ENCODE measurements at regions not wholly inside any gene's neighbourhood (a gene's known extent, or its start where the extent isn't known, plus 50 kb on each side); places are given as distances from the start of the nearest gene placed in this dataset.

DNA sequence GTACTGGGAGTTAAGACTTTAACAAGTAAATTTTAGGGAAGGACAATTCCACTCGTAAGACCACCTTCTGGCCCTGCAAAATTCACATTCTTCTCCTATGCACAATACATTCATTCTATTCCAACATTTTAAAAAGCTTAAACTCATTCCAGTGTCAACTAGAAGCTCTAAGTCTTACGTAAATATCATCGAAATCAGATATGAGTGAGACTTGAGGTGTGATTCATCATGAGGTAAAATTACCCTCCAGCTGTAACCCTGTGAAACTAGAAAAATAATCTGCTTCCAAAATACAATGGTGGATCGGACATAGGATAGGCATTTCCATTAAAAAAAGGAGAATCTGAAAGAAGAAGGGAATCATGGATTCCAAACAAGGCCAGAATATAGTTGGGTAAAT is 370.3 kb downstream of the CDC14C start:
- 85 to 89% (median 86%) methylated on average over 4 of the region's 4 CpGs for WGBS, 4 donors
- ATAC-seq (no peak), DNase-seq (no peak)
- Histone ChIP-seq H3K27me3 (no peaks in the 10 kb centered on the region), H3K36me3 (no peaks in the 10 kb centered on the region), H3K9me3 (peaks cover 0 to 17% (median 0%) of the 10 kb centered on the region in 12 donors), H3K4me3 (no peak overlapping the region), H3K27ac (peak overlapping the region in 1 of 12 donors; percentile 25), H3K4me1 (no peaks in the 10 kb centered on the region)
- intact Hi-C loops (cut with DNase I) = no loop called here
- TF ChIP-seq, protein P1, sequence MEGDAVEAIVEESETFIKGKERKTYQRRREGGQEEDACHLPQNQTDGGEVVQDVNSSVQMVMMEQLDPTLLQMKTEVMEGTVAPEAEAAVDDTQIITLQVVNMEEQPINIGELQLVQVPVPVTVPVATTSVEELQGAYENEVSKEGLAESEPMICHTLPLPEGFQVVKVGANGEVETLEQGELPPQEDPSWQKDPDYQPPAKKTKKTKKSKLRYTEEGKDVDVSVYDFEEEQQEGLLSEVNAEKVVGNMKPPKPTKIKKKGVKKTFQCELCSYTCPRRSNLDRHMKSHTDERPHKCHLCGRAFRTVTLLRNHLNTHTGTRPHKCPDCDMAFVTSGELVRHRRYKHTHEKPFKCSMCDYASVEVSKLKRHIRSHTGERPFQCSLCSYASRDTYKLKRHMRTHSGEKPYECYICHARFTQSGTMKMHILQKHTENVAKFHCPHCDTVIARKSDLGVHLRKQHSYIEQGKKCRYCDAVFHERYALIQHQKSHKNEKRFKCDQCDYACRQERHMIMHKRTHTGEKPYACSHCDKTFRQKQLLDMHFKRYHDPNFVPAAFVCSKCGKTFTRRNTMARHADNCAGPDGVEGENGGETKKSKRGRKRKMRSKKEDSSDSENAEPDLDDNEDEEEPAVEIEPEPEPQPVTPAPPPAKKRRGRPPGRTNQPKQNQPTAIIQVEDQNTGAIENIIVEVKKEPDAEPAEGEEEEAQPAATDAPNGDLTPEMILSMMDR (IDR thresholded peaks at IDR 0.05) = no peak
- no peak for TF ChIP-seq POLR2A (IDR thresholded peaks at IDR 0.05)

DNA sequence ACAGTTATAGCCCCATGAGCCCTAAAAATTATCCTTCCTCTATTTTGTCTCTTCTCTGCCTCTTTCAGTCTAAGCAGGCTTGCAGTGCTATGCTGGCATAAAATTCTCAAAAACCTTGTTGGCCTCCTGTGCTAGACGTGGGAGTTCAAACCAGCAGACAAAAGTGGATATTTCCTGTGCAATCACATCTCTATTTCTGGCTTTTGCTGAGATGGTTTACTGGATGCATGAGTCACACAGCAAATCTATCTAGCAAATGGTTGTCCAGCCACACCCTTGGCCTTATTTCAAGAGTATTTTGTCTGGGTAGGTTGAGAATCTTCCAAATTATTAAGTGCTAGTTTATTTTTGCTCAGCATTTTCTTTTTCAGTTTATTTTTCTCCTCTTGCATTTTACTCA is 370.8 kb downstream of the CDC14C start:
- no peaks in the 10 kb centered on the region for H3K36me3 ChIP-seq
- H3K27me3 ChIP-seq = no peaks in the 10 kb centered on the region
- TF ChIP-seq, protein P1 (IDR thresholded peaks at IDR 0.05) = no peak
- TF ChIP-seq POLR2A (IDR thresholded peaks at IDR 0.05) = no peak
- WGBS, 4 donors = 22 to 38% (median 29%) methylated on average over 1 of the region's 1 CpG
- ATAC-seq (peak in 1 of 4 donors; percentile 45), DNase-seq (no peak)
- intact Hi-C loops (cut with DNase I) = no loop called here
- H3K4me1 ChIP-seq = no peaks in the 10 kb centered on the region
- no peak overlapping the region for H3K4me3 ChIP-seq
- peak overlapping the region in 1 of 12 donors; percentile 25 for H3K27ac ChIP-seq
- H3K9me3 ChIP-seq = peaks cover 0 to 17% (median 0%) of the 10 kb centered on the region in 12 donors

DNA sequence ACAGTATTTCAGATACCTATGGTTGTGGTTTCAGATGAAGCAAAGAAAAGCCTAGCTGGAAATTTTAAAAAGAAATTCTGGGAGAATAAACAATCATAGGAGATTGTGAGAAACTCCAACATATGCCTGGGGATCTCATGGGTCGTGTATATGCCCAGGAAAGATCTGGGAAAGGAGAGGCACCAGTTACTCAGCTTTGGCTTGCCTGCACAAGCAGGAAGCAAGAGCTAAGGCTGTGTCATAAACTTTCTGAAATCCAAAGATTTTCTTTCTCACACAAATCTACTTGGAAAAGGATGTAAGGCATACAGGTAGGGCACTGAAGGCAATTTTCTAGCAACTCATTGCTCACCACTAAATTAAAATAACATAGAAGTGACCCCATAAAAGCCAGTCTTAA is 373.6 kb downstream of the CDC14C start:
- Histone ChIP-seq H3K27me3 (no peaks in the 10 kb centered on the region), H3K9me3 (peaks cover 0 to 17% (median 0%) of the 10 kb centered on the region in 12 donors), H3K36me3 (no peaks in the 10 kb centered on the region), H3K4me3 (no peak overlapping the region), H3K4me1 (no peaks in the 10 kb centered on the region), H3K27ac (no peak overlapping the region)
- TF ChIP-seq POLR2A (IDR thresholded peaks at IDR 0.05) = no peak
- TF ChIP-seq, protein P1 (IDR thresholded peaks at IDR 0.05) = no peak
- intact Hi-C loops (cut with DNase I) = no loop called here
- ATAC-seq = no peak
- no peak for DNase-seq
- WGBS, 4 donors = 56 to 78% (median 59%) methylated on average over 1 of the region's 1 CpG

DNA sequence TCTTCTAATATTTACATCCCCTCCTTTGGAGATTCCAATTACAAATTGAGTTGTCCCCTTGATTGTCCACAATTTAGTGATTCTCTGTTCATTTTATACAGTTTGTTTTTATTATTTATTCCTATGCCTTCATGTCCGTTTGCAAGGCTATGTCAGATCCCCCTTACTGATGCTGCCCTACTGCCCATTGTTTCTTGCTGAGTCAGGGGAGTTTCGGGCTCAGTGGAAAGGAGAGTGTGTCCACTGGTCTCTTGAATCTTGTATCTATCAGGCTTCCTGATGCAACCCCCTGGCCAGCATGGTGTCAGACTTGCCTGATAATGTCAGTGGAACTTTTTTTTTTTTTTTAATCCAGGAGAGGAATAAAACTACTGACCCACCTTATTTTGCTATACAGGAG is 384.4 kb downstream of the CDC14C start:
- WGBS, 4 donors = 56 to 65% (median 61%) methylated on average over 2 of the region's 2 CpGs
- ATAC-seq (no peak), DNase-seq (no peak)
- Histone ChIP-seq H3K4me3 (no peak overlapping the region), H3K36me3 (no peaks in the 10 kb centered on the region), H3K4me1 (no peaks in the 10 kb centered on the region), H3K27ac (no peak overlapping the region), H3K9me3 (peaks cover 0 to 3% (median 0%) of the 10 kb centered on the region in 12 donors), H3K27me3 (no peaks in the 10 kb centered on the region)
- intact Hi-C loops (cut with DNase I) = no loop called here
- TF ChIP-seq, protein P1 (IDR thresholded peaks at IDR 0.05) = no peak
- no peak for TF ChIP-seq POLR2A (IDR thresholded peaks at IDR 0.05)

Data from heart left ventricle (tissue), 16 donors.